SK-N-MC (cell line): ENCODE measurements at regions not wholly inside any gene's neighbourhood (a gene's known extent, or its start where the extent isn't known, plus 50 kb on each side); places are given as distances from the start of the nearest gene placed in this dataset.

Experiments
- EZH2 ChIP-seq: fragments of 200-600 bp; sonication (generic); IDR thresholded peaks from one replicate; pipeline ENCODE4 v1.6.1; 2017; ENCODE audit warnings: antibody characterized with exemption
- POLR2AphosphoS5 ChIP-seq: IDR thresholded peaks from 2 replicates; pipeline ENCODE4 v1.6.1; 2012; ENCODE audit warnings: mild to moderate bottlenecking, low read depth, low read length, borderline replicate concordance

- TF ChIP-seq POLR2AphosphoS5 = no peak
- TF ChIP-seq EZH2 = no peak
Observed at GRCh38 chr2:41445865-41446264, 602.0 kb upstream of the PKDCC start.
